NCI-H2227 treated with DMSO at 0.1 percent for 48 hours (cell line): ENCODE measurements at regions not wholly inside any gene's neighbourhood (a gene's known extent, or its start where the extent isn't known, plus 50 kb on each side); places are given as distances from the start of the nearest gene placed in this dataset.

Experiments used
- DNase-seq: peaks from one replicate; lab custom pipeline; 2025; lab: John Stamatoyannopoulos, UW

DNA sequence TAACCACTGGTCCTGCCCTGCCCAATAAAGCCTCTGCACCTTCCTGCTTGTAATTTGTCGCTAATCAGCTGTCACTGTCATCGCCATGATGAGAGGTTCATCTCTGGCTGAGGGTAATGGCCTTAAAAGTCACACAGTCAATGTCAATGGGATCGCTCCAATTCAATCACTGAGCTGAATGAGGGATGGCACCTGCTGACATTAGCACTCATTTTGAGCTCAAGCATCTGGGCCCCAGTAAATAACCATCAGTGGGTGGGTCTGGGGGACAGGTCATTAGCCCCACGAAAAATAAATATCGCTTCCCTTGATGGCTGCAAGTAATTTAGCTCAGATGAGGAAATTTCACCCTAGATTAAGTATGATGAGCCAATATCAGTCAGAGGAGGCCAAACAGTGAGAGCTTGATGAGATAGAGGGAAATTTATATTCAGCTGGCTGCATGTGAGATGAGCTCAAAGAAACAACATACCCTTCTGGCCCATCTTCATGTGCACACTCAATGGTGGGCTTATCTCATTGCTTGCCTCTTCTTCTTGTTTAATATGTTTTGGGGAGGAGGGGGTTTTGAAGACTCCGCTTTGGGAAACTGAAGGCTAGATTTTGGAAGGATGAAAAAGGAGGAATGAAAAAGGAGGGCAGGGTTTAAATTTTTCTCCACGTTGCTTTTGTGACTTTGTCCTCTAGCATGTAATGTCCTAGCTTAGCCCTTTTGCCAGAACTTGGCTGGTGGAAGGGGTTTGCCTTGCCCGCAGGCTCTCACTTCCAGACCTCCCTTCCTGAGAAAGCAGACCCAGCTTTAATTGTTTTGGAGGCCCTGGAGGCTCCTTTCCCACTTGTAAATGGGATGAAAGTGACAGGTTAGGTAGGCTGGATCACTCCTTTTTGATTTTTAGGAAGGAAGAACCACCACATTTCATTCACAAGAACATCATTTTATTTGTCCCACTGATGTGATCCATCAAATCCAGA is 84.8 kb upstream of the PAQR3 start:
- peak; percentile 3 for DNase-seq

DNA sequence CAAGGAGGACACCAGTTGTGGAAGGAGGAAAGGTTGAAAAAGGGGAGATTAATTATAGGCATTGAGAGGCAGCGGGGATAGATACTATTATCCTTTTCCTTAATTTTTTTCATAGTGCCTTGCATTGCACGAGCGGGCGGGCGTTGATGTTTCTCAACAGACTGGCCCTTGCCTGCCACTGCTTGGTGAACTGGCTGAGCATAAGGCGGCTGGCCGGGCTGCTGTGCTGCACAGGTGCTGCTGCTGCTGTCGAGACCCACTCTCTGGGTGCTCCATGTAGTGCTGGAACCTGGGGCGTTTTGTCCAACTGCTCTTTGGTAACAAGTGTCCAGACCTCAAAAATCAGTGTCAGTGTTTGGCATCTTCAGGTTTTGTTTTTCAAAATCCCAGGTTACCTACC is 83.3 kb upstream of the PAQR3 start:
- no peak for DNase-seq

- DNase-seq: no peak
Observed at GRCh38 chr4:79017481-79017880, 78.2 kb upstream of the PAQR3 start.

DNA sequence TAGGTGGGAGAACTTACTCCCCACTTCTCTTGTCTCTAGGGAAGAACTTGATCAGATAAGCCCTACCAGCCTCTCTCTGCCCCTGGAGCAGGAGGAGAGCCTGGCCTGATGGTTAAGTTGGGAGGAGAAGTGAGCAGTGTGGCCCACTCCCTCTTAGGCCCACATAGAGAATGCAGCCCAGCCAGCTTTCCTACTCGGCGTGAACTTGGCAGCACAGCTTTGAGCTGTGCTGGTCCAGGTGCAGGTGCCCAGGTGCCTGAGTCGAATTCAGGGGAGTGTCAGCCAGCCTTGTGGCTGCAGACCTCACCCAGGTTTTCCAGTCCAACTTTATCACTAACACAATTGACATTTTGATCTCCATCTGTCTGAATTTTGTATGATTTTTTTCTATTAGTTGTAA is 77.6 kb upstream of the PAQR3 start:
- DNase-seq: no peak

- no peak for DNase-seq
Observed at GRCh38 chr4:79015411-79015810, 76.2 kb upstream of the PAQR3 start.

DNA sequence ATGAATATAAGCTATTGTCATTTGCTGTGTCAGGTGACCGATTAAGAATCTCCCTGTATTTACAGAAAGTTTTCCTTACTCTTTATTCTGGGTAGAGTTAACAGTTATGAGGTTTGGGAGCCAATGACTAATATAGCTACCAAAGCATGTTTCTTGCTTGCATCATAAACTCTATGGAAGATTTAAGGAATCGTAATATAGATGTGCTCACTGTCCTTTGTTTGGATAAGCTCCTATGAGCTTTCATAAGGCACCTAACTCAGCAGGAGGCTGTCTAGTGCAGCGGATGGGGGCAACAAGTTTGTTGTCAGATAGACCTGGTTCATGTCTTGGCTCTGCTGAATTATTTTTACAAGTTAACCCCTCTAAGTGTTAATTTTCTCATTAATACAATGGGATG is 75.0 kb upstream of the PAQR3 start:
- no peak for DNase-seq

DNA sequence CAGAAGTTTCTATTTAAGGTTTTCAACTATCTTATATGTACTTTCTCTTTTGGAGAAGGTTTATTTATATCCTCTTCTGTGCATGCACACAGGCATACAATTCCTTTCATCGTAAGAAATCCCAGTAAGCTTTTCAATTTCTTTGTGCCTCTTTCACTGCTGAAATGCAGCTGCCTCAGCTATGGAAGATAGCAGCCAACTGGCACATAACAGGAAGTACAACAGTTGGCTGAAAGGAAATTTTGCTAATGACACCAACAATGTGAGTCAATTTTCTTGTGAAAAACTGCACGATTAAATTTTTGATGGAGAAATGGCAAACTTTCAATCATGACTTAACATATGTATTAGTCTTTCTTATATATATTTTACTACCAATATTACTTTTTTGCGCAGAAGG is 74.5 kb upstream of the PAQR3 start:
- DNase-seq: no peak

DNA sequence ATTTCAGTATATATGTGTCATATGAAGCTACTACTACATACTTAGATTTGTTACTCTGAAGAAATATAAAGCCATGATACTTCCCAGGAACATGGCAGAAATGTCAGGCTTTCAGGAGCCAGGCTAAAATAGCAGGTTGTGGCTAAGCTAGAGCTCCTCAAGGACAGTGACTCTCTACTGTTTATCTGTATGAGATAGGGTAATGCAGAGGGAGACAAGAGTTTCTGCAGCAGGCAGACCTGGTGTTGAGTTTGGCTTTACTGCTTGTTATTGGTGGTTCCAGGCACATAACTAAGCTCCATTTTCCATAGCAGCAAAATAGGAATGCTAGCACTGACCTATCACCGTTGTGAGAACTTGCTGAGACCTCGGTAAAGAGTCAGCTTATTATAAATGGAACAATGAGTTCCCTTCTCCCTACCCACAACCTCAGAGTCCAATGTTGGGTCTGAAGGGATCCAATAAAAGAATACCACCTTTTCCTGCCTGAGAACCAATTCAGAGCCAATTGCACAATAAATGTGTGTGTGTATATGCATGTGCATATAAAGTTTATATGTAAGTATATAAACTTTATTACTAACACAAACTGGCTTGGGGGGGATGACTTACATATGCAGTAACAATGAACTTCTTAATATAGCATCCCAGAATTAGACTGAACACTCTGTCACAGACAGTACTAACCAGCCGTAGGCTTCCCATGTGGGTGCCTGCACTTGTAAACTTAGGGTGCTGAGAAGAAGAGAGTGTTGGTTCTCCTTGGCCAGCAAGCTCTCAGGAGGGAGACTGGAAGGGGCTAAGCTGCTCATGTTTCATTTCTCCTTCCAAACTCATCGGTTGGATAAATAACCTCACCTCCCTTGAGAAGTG is 51.9 kb upstream of the PAQR3 start:
- no peak for DNase-seq

DNA sequence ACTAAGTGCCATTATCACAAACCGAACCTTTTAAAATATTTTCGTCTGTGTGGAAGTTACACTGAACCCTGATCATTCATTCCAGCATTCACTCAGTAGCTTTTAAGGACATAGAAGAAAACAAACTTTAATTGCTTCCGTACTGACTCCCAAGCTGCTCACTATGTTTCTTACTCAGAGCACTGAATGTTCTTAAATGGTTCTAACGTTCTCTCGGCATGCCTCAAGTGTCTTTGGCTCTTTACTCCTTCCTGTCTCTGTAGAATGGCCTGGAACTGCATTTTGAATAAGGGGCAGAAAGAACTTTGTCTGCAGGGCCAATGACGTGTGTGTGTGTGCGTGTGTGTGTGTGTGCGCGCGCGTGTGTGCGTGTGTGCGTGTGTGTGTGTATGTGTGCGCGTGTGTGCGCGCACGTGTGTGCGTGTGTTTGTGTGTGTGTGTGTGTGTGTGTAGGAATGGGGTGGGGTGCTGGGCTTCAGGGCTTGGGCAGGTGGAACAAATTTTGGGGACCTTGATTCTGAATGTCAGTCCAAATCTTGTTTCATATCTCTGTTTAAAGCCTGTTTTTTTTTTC is 50.5 kb upstream of the PAQR3 start:
- no peak for DNase-seq
